NCI-H446 (cell line): ENCODE measurements at regions not wholly inside any gene's neighbourhood (a gene's known extent, or its start where the extent isn't known, plus 50 kb on each side); places are given as distances from the start of the nearest gene placed in this dataset.
"Not testable (repeated sequence)": the region's sequence is repeated elsewhere in the genome, so short reads cannot be mapped to it uniquely, and the experiment has no call there.

Source experiments
- DNase-seq, 2 experiments: peaks; one replicate each; lab custom pipeline; 2025; lab: John Stamatoyannopoulos, UW

DNA sequence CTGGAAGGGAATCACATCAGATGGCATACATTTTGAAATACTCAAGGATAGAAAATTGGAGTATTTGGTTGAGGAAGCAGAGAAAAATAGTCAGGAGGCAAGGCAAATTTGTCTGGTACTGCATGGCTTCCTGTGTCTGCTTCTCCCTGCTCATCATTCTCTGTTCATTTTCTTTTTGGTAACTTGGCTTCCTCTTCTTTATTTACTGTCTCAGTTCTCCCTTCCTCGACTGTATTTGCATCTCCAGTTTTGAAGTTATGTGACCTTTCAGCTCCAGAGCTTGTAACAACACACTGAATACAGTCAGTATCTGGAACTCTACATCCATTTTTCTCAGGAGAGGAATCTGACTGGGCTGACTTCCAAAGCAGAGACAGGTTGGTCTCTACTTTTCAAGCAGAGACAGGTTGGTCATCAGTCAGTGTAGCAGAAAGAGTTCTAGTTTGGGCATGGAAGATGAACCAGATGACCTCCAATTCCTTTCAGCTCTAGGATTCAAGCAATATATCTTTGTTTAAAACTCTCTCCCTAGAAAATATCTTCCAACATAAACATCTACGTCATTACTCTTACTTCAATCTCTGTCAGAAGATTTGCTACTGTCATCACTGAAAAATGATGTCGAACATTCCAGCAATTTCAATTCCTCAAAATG, 571.2 kb downstream of the ADGRL2 start:
- DNase-seq, result no peak

DNA sequence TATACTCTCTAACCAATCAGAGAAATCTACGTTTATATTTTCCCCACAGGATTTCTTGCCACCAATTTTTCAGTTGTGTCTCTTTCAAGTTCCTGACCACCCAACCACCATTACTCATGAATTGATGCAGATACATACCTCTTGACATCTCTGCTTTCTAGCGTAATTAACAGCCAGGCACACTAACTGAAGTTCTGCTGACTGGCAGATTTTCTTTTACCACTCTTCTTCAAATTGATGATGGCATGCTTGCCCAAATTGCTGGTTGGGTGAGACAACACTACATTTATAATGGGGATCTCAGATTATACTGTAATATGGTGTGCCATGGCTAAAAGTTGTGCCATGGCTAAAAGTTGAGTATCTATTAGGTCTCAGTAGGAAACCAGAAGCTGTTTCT, 566.7 kb downstream of the ADGRL2 start:
- DNase-seq, result no peak

DNA sequence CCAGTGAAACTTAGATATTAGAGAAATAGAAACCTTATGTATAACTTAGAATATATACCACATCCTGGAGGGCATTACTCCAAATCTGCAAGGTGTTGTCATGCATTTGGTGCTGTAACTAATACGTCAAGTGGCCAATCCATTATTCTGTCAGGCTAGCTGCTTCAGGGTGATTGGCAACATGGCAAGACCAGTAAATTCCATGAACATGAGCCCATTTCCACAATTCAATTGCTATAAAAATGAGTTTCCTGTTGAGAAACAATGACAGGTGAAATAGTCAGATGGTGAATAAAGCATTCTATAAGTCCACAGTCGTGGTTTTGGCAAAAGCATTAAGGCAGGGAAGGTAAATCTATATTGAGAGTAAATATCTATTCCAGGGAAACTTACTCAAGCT, 566.0 kb downstream of the ADGRL2 start:
- DNase-seq, result no peak

DNA sequence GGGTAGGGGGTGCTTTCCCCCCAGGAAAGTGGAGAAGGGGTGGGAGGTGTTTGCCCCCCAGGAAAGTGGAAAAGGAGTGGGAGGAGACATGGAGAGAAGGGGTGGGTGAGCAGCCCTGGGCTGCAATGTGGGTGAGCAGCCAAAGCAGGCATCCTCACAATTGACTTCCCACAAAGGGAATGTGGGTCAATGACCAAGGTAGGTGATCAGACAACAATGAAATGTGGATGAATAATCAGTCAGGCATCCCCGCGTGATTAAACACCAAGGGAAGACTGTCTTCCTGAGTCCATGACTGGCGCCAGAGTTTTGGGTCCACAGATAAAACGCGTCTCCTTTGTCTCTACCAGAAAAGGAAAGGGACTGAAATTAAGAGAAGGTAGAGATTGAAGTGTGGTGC, 558.8 kb downstream of the ADGRL2 start:
- not testable (repeated sequence) for DNase-seq

DNA sequence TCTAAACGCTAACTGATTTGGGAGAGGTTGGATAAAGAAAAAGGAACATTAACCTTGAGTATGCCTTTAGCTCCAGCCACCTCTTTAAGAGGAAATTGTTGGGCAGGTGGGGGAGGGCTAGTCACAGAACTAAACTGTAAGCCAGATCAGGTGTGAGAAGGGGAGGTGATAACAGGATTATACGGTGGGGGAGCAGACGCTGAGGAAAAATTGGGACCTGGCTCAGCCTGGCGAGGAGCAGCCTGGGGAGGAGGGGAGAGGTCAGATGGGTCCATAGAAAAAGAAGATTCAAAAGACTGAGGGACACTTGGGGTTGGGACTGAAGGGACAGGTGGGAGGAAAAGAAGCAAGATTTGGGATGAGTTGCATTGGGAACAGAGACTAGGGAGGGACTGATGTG, 558.0 kb downstream of the ADGRL2 start:
- not testable (repeated sequence) for DNase-seq

DNA sequence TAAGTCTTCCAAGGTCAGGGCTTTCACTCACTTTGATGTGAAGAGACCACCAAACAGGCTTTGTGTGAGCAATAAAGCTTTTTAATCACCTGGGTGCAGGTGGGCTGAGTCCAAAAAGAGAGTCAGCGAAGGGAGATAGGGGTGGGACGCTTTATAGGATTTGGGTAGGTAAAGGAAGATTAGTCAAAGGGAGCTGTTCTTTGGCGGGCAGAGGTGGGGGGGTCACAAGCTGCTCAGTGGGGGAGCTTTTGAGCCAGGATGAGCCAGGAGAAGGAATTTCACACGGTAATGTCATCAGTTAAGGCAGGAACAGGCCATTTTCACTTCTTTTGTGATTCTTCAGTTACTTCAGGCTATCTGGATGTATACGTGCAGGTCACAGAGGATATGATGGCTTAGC, 553.8 kb downstream of the ADGRL2 start:
- not testable (repeated sequence) for DNase-seq

DNA sequence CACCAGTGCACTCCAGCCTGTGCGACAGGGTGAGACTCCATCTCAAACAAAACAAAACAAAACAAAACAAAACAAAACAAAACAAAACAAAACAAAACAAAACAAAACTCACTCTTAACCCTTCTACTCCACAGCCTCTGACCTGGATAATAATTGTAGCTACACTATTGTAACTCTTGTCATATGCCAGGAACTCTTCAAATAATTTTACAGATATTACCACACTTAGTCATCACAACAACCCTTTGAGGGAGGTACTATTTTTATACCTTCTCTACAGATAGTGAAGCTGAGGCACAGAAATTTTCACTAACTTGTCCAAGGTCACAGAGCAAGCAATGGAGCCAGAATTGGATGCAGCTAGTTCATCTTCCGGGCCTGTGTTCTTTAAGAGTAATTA, 547.8 kb downstream of the ADGRL2 start:
- DNase-seq, result no peak

DNA sequence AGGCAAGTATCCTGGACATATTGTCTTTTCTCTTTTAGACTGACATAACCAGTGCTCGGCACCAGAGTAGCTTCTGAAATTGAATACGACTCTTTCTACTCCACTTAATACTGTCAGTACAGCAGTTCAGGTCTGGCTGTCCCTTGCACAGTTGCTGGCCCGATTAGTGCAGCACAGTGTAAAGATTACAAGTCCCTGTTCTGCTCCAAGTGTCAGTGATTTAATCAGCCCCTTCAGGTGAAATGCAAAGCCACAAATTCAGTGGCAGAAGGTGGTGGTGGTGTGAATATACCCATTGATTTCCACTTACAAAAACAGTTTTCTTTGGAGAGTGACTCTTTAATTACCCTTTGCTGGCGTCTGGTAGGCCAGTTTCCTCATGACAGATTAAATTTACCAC, 545.4 kb downstream of the ADGRL2 start:
- DNase-seq, result peak; percentile 69 to 76

DNA sequence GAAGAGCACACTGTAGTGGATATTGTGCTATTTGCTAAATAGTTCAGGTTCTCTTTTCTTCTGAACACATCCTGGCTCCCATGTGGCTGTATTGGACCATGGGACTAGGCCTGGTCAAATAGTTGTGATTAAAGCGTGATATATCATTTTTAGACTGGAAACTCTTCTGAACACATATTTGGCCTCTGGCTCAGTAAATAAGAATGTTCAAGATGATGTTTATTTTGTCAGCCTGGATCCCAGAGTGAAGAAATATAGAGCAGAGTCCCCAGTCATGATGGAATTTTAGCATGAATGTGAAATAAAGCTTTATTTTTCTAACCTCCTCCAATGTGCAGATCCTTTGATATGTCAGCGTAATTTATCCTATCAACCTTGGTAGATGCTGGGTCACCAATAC, 542.6 kb downstream of the ADGRL2 start:
- DNase-seq, result no peak

DNA sequence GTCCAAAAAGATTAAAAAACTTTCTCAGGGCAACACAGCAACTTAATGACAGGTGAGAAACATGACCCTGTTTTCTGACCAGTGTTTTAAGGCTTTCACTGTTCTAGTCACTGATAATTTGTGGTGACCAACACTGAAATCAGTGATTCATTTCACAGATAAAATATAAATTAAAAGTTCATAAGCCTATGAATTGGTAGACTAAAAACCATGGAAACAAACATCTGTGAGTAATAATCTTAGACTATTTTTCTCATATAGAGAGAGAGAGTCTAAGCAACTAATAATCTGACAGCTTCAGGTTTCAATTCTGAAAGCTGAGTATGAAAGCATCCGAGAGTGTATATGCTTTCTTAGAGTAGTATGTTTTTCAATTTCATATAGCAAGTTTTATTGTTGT, 536.9 kb downstream of the ADGRL2 start:
- no peak for DNase-seq

DNA sequence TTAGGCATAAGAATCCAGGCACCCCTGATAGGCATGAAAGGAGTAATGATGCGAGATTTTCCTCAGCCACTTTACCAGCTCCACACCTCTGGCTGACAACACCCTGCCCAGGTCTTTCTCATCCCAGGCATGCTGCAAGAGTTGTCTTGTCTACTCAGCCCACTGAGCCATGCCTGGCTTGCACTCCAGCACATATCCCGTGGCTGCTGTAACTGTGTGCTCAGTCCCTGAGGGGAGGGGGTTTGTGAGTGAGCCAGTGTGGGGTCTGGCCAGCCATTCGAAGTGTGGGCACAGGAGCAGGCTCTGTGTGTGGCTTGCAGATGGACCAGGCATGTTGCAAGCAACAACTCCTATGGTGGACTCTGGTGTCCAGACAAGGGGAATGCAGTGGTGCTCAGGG, 529.6 kb downstream of the ADGRL2 start:
- no peak for DNase-seq

DNA sequence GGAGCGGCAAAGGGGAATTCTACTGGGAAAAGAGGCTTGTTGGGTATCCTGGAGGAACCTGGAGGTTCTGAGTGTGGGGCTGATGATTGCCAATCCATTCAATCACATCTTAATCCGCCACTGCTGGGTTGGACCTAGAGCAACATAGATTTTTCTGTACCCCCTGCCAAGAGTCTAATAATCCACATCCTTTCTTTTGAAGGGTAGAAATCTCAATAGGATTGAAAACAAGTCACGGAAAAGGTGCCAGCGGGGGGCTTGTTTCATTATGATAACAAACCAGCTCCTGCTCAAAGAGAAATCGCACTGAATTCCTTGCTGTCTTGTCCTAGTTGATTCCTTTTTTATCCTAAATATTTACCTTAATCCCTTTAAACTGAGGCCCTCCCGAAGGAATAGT, 528.5 kb downstream of the ADGRL2 start:
- DNase-seq, result no peak

DNA sequence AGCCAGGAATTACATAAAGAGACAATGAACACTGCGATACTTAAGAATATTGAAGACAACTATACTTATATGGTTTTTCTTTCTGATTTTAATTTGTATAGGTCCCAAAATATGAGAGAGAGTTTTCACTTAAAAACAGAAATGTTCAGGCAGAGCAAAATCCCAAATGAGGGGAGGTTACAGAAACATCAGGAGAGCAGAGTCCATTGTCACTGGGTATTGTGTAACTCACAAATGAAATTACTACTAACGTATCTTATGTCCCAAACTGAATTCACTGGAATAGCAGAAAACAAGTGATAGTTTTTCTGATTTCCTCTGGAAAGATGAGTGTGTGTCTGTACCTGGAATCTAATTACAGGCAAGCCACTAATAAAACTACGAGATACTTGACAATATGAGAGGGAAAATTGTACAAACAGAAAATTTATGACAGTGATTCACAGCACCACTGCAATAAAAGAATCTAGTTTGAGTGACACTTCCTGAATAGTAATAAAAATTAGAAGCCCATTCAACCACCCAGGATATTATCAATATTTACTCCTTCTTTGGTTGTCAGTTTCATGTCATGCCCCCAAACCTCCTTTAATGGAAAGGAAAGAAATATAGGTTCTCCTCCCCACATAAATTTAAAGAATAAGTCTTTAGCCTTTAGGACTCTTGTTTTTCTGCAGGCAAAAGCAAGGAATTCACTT, 522.6 kb downstream of the ADGRL2 start:
- DNase-seq, result no peak

DNA sequence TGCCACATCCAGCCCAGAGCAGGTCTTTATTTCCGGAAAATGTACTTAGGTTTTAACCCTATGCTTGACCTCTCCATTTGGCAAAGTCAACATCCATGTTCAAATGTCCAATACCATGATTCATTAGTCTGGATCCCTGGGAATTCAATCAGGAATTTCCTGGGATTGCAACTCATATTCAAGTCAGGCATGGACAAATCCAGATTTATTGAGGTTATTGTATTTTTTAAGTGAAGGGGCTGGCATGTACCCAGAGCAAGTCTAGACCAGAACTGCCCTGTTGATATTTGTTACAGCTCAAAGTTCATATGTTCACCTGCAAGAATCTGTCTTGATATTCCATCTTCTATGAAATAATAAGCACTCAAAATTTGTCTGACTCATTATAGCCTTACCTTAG, 521.1 kb downstream of the ADGRL2 start:
- DNase-seq, result no peak

DNA sequence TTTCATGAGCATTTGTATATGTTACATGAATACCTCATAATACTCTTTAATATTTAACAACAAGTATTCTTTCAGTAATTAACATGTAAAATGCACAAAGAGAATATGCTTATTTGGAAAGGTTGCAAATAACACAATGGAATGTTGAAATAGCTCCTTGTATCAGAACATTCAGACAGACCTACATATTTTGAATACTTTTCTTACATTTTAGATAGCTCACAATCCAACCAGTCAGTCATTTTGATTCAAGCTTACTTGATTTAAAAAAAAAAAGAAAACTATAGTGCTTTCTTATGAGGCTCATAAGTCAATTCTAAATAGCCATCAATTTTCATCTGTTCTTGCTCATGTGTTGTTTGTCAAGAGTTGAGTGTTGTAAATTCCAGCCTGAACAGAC, 518.8 kb downstream of the ADGRL2 start:
- no peak for DNase-seq

DNA sequence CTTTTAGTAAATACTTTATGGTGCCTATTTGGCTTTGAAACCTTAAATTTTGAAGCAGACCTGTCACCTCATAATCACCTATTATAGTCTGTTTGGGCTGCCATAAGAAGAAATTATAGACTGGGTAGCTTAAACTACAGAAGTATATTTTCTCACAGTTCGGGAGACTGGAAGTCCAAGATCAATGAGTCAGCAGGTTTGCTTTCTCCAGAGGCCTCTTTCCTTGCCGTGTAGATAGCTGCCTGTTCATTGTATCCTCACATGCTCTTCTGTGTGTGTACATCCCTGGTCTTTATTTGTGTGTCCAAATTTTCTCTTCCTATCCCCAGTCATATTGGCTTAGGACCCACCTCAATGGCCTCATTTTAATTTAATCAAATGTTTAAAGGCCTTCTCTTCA, 518.2 kb downstream of the ADGRL2 start:
- no peak for DNase-seq

DNA sequence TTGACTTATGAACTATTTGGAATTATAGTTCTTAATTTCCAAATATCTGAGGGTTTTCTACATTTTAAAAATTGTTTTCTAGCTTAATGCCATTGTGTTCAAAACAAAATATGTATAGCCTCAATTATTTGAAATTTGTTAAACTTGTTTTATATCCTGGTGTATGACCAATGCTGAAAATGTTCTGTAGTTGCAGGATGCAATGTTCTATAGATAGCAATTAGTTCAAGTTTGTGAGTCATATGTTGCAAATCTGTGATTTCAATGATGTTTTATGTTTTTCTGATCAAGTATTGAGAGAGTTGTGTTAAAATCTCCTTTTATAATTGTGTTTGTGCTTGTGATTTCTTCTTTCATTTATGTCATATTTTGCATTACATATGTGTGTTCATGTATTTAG, 517.5 kb downstream of the ADGRL2 start:
- no peak for DNase-seq

DNA sequence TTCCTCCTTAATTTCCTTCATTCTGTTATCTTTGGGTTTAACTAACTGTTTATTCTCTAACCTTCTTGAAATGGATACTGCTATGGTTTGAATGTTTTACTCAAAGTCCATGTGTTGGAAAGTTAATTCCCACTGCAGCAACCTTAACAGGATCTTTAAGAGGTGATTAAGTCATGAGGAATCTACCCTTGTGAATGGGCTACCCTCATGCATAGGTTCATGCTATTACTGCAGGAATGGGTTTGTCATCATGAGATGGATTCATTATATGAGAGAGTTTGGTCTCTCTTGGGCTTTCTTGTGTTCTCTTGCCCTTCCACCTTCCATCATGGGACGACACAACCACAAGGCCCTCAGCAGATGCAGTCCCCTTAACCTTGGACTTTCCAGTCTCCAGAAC, 516.9 kb downstream of the ADGRL2 start:
- DNase-seq, result no peak

DNA sequence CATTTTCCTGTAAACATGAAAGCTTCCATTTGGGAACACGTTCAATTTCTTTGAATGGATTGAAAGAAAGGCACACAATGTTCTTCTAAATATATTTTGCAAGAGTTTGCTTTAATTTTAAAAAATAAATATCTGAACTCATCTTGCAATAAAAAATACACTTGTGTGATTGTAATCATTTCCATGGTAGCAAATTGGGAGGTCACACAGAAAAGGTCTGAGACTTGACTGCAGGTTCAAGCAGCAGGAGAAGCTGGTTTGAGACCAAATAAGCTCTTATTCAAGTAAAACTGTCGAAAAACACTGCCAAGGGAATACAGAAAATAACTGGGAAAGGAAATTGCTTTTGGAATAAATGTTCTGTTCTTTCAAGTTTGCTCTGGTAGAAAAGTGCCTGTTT, 498.9 kb downstream of the ADGRL2 start:
- no peak for DNase-seq

DNA sequence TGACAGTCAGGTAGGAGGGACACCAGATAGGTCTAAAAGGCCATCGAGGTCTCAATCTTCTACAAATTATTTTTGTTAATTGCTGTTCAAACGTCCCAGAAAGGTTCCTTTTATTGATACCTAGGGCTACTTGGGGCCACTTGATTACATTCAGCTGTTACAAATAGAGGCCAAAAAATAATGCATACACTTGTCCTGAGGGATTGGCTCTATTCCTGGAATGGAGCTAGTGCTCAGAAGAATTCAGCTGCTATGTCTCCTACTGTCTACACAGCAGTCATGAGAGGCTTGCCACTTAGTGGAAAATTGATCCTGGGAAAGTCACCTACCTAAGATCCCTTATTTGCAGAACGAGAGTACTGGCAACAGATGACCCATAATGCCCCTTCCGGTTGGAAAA, 498.3 kb downstream of the ADGRL2 start:
- DNase-seq, result no peak

DNA sequence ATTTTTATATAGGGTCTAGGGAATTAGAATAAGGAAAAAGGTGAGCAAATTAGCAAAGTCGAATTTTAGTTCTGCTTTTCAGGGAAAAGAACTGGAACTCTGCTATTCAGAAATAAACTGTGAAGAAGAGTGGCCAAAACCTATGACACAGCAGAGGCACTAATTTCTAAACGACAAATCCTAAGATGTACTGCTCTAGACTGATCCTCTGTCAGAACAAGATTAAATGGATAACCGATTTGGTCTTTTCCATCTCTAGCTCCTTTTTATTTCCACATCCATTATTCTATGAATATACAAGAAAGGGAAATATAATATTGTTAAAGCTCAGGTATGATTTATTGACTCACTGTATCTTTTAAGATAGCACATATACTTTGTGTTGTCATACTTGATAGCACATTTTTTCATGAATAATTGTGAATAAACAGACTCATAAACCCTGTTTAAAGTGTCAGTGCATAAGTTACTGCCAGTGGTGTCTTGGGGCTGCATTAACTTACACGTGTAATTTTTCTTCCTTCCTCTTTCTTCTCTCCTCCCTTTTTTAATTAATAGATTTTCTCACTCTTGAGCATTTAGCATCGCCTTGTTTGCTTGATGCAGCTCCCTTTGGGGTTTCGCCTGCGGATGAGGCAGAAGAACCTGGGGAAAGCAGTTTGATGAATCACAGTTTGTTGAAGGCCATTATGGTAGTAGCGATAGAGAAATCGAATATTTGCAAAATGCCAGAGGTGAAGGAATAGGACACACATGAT, 496.6 kb downstream of the ADGRL2 start:
- no peak for DNase-seq

DNA sequence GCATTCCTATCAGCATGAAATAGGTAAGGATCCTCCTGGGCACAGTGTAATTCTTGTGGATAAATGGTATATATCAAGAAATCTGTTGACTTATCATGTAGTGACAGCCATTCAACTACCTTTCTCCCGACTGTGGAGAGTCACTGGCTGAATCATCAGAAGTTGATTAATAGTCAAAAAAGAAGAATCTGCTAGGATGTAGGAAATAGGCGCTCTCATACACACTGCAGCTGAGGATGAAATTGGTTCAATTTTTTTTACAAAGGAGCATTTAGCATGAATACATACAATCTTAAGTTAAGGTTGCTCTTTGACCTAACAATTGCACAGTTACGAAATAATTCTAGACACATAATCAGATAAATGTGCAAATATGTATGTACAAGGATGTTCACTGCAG, 486.8 kb downstream of the ADGRL2 start:
- no peak for DNase-seq

DNA sequence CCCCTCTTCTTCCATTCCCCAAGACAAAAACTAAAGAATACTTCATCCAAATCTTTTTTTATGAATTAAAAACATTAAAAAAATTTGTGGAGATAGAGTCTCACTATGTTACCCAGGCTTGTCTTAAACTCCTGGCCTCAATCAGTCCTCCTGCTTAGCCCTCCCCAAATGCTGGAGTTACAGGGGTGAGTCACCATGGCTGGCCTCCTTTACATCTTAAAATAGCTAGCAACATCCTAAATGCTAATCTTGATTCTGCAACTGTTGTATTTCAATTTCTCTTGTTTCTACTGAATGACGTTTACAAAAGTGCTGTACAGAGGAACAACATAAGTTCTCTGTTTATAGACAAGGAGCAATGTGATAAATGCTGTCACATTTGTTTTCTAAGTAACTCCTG, 483.5 kb downstream of the ADGRL2 start:
- no peak for DNase-seq
